ENCODE measurements at regions not wholly inside any gene's neighbourhood (a gene's known extent, or its start where the extent isn't known, plus 50 kb on each side); places are given as distances from the start of the nearest gene placed in this dataset.

- Histone ChIP-seq H3K27me3 (ENCODE audit: control insufficient read depth, insufficient read depth, low read length) (no peaks in the 10 kb centered on the region), H3K4me3 (ENCODE audit: low read depth, low read length) (no peak overlapping the region), H3K36me3 (ENCODE audit: control insufficient read depth, insufficient read depth, low read length) (no peaks in the 10 kb centered on the region)
- DNase-seq (ENCODE audit: low read depth) = no peak
- TF ChIP-seq CTCF (IDR thresholded peaks at IDR 0.05; ENCODE audit: insufficient read depth, low read length, poor library complexity, severe bottlenecking) = no peak
Observed at GRCh38 chr17:71284032-71284755, 836.6 kb upstream of the SOX9 start.

- Histone ChIP-seq H3K4me3 (ENCODE audit: low read depth, low read length) (no peak overlapping the region), H3K27me3 (ENCODE audit: control insufficient read depth, insufficient read depth, low read length) (no peaks in the 10 kb centered on the region), H3K36me3 (ENCODE audit: control insufficient read depth, insufficient read depth, low read length) (no peaks in the 10 kb centered on the region)
- TF ChIP-seq CTCF (IDR thresholded peaks at IDR 0.05; ENCODE audit: insufficient read depth, low read length, poor library complexity, severe bottlenecking) = no peak
- no peak for DNase-seq (ENCODE audit: low read depth)
Observed at GRCh38 chr17:71286625-71287024, 834.2 kb upstream of the SOX9 start.

DNA sequence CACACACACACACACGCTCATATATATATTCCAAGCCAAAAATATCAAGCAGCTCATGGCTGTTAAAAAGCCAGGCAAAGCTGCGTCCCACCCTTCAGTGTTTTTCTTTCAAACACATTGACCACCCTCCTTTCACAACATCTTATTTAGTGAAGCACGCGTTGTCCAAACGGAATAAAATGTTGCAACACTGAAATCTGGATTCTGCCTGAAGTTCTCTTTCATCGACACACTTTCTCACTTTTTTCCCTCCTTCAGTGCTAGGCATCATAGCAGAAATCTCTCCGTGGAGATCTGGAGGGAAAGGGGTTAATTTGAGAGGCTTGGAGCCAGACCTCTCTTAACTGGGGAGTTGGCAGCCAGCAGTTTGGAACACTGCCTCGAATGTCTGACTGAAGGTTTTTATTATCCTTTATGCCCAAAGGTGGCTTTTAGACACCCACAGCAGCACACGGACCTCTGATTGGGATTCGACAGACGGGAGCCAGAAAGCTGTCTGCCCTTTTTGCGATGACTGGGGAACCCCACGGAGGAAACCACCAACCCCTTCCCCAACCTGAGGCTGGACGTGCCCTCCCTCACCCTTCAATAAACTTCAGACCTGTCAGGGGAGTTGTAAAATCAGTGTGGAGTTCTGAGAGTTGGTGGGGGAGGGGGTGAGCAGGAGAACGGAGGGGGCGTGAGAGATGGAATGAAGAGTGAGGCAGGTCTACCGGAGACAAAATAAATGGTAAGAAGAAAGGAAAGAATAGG is 833.6 kb upstream of the SOX9 start:
- H3K36me3 ChIP-seq (ENCODE audit: control insufficient read depth, insufficient read depth, low read length) = no peaks in the 10 kb centered on the region
- no peak for TF ChIP-seq CTCF (IDR thresholded peaks at IDR 0.05; ENCODE audit: insufficient read depth, low read length, poor library complexity, severe bottlenecking)
- no peak overlapping the region for H3K4me3 ChIP-seq (ENCODE audit: low read depth, low read length)
- no peak for DNase-seq (ENCODE audit: low read depth)
- H3K27me3 ChIP-seq (ENCODE audit: control insufficient read depth, insufficient read depth, low read length) = no peaks in the 10 kb centered on the region

DNA sequence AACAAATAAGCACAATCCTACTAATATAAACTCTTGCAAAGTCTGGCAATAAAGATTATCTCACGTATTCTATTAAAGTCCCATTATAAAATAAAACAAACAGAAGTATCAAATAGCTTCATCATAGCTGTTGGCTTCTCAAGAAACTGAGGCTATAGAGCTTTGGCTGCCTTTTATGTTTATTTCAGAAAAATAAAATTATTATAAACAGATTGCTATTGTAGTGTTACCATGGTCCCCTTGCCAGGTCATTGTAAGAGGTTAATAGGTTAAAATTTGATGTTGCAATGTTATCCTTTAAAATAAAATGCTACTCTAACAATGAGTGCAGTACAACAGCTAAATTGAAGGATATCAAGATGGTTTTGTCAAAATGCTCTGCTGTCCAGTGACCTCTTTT is 828.8 kb upstream of the SOX9 start:
- no peak for TF ChIP-seq CTCF (IDR thresholded peaks at IDR 0.05; ENCODE audit: insufficient read depth, low read length, poor library complexity, severe bottlenecking)
- Histone ChIP-seq H3K36me3 (ENCODE audit: control insufficient read depth, insufficient read depth, low read length) (no peaks in the 10 kb centered on the region), H3K4me3 (ENCODE audit: low read depth, low read length) (no peak overlapping the region), H3K27me3 (ENCODE audit: control insufficient read depth, insufficient read depth, low read length) (no peaks in the 10 kb centered on the region)
- no peak for DNase-seq (ENCODE audit: low read depth)

- Histone ChIP-seq H3K27me3 (ENCODE audit: control insufficient read depth, insufficient read depth, low read length) (no peaks in the 10 kb centered on the region), H3K36me3 (ENCODE audit: control insufficient read depth, insufficient read depth, low read length) (no peaks in the 10 kb centered on the region), H3K4me3 (ENCODE audit: low read depth, low read length) (no peak overlapping the region)
- TF ChIP-seq CTCF (IDR thresholded peaks at IDR 0.05; ENCODE audit: insufficient read depth, low read length, poor library complexity, severe bottlenecking) = no peak
- no peak for DNase-seq (ENCODE audit: low read depth)
Observed at GRCh38 chr17:71296005-71296404, 824.8 kb upstream of the SOX9 start.
